ENCODE measurements at regions not wholly inside any gene's neighbourhood (a gene's known extent, or its start where the extent isn't known, plus 50 kb on each side); places are given as distances from the start of the nearest gene placed in this dataset.

GRCh38 chr20:48193627-48194425, 408.5 kb upstream of the SULF2 start:
- POLR2A ChIA-PET: no interaction called here
- no peak for DNase-seq (ENCODE audit: low read depth, low spot score)
- H3K4me3 ChIP-seq (ENCODE audit: low read depth, low read length): no peak overlapping the region
- TF ChIP-seq, protein P1, sequence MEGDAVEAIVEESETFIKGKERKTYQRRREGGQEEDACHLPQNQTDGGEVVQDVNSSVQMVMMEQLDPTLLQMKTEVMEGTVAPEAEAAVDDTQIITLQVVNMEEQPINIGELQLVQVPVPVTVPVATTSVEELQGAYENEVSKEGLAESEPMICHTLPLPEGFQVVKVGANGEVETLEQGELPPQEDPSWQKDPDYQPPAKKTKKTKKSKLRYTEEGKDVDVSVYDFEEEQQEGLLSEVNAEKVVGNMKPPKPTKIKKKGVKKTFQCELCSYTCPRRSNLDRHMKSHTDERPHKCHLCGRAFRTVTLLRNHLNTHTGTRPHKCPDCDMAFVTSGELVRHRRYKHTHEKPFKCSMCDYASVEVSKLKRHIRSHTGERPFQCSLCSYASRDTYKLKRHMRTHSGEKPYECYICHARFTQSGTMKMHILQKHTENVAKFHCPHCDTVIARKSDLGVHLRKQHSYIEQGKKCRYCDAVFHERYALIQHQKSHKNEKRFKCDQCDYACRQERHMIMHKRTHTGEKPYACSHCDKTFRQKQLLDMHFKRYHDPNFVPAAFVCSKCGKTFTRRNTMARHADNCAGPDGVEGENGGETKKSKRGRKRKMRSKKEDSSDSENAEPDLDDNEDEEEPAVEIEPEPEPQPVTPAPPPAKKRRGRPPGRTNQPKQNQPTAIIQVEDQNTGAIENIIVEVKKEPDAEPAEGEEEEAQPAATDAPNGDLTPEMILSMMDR (IDR thresholded peaks at IDR 0.05; ENCODE audit: insufficient read depth, low read length, missing control alignments): no peak
- CTCF ChIA-PET: no interaction called here

DNA sequence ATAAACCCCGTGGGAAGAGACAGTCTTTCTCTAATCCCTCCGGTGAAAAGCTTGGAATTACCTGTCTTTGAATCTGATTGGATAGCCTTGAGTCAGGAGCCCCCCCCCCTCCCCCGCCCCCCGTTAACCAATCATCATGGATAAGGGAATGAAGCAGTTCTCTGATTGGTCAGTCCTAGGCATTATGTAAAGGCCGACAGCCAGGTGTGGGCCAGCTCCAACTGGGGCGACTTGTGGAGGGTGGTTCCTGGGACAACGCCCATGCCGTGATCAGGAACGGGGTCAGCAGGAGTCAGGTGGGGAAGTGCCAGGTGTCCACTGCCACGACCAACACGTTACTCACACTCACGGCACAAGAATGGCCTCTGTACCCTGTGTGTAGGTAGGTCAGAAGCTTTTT, 406.8 kb upstream of the SULF2 start:
- POLR2A ChIA-PET: no interaction called here
- no peak for DNase-seq (ENCODE audit: low read depth, low spot score)
- H3K4me3 ChIP-seq (ENCODE audit: low read depth, low read length): no peak overlapping the region
- TF ChIP-seq, protein P1 (IDR thresholded peaks at IDR 0.05; ENCODE audit: insufficient read depth, low read length, missing control alignments): no peak
- CTCF ChIA-PET: interaction anchor here (0.9 to 1.5 kb wide), 3 partner anchors 167 to 467 kb away, joined by 3 to 4 read pairs (median 4); no protein-coding TSS in a partner anchor

DNA sequence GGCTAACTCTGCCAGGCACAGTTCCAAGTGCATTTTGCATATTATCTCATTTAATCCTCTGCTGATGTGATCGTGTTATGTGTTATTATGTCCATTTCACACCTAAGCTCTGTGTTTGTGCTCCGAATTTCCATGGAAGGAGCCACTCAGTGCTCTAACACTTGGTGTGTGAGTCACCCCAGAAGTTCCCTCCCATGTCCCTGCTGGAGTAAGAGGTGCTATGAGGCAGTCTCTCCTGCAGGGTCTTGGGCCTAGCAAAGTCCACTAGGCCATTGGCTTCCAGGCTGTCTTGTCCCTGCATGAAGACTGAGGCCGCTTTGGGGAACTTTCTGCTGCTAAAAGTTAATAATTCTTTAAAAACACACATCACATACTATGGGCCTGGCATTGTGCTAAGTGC, 405.9 kb upstream of the SULF2 start:
- TF ChIP-seq, protein P1 (IDR thresholded peaks at IDR 0.05; ENCODE audit: insufficient read depth, low read length, missing control alignments): peak; percentile 4

GRCh38 chr20:48190757-48191156, 405.5 kb upstream of the SULF2 start:
- H3K4me3 ChIP-seq (ENCODE audit: low read depth, low read length): no peak overlapping the region
- no peak for DNase-seq (ENCODE audit: low read depth, low spot score)
- CTCF ChIA-PET: interaction anchor here (1.0 to 1.6 kb wide), 2 partner anchors 18 to 213 kb away, joined by 3 to 4 read pairs; no protein-coding TSS in a partner anchor

More for the DNA sequence above, 405.9 kb upstream of the SULF2 start:
- no peak for DNase-seq (ENCODE audit: low read depth, low spot score)
- H3K4me3 ChIP-seq (ENCODE audit: low read depth, low read length): no peak overlapping the region
- ChIA-PET CTCF (interaction anchor here (1.5 kb wide), 1 partner anchor 166 kb away, joined by 4 read pairs; no protein-coding TSS in a partner anchor), POLR2A (no interaction called here)

GRCh38 chr20:48189181-48189580, 403.9 kb upstream of the SULF2 start:
- H3K4me3 ChIP-seq (ENCODE audit: low read depth, low read length): no peak overlapping the region
- DNase-seq (ENCODE audit: low read depth, low spot score): no peak
- ChIA-PET POLR2A (no interaction called here), CTCF (interaction anchor here (1.0 to 1.7 kb wide), 8 partner anchors 10 to 402 kb away, joined by 3 to 5 read pairs (median 4); no protein-coding TSS in a partner anchor)
- TF ChIP-seq, protein P1 (IDR thresholded peaks at IDR 0.05; ENCODE audit: insufficient read depth, low read length, missing control alignments): peak; percentile 54

More at GRCh38 chr20:48190757-48191156, 405.5 kb upstream of the SULF2 start:
- TF ChIP-seq, protein P1 (IDR thresholded peaks at IDR 0.05; ENCODE audit: insufficient read depth, low read length, missing control alignments): no peak
- POLR2A ChIA-PET: no interaction called here

DNA sequence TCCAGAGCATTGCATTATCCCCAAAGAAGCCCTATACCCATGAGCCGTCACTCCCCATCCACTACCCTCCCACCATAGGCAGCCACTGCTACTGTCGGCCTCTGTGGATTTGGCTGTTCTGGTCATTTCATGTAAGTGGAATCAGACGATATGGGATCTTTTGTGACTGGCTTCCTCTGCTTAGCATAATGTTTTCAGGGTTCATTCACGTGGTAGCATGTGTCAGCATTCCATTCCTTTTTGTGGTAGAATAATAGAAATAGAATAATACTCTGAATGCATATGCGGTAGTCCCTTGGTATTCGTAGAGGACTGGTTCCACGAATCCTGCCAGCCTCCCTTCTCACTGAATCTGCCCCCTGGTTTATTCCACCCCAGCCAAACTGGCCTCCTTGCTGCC, 402.6 kb upstream of the SULF2 start:
- DNase-seq (ENCODE audit: low read depth, low spot score): peak; percentile 49
- ChIA-PET CTCF (no interaction called here), POLR2A (no interaction called here)
- H3K4me3 ChIP-seq (ENCODE audit: low read depth, low read length): no peak overlapping the region
- TF ChIP-seq, protein P1 (IDR thresholded peaks at IDR 0.05; ENCODE audit: insufficient read depth, low read length, missing control alignments): no peak

Data from AG04449 (cell line).